H9 (cell line): ENCODE measurements at regions not wholly inside any gene's neighbourhood (a gene's known extent, or its start where the extent isn't known, plus 50 kb on each side); places are given as distances from the start of the nearest gene placed in this dataset.

Experiments
- DNase-seq: peaks from one replicate; pipeline ENCODE4 v3.0.0-alpha.2; 2017
- H2AFZ ChIP-seq: one replicate; pipeline ENCODE4 v1.6.1; 2013; ENCODE audit warnings: mild to moderate bottlenecking, low read length, control low read depth, moderate library complexity
- H2AK5ac ChIP-seq: 2 replicates; pipeline ENCODE4 v1.6.1; 2013; ENCODE audit warnings: low read length, control low read depth, mixed read lengths; ENCODE audit not compliant: insufficient read length
- H2BK120ac ChIP-seq: one replicate; pipeline ENCODE4 v1.6.1; 2013; ENCODE audit warnings: low read depth, mild to moderate bottlenecking, low read length, control low read depth, inconsistent platforms; ENCODE audit not compliant: poor library complexity, severe bottlenecking
- H2BK12ac ChIP-seq: 2 replicates; pipeline ENCODE4 v1.6.1; 2013; ENCODE audit warnings: low read length, control low read depth, mixed read lengths, low read depth; ENCODE audit not compliant: insufficient read length
- H2BK15ac ChIP-seq: 2 replicates; pipeline ENCODE4 v1.6.1; 2013; ENCODE audit warnings: low read depth, low read length, control low read depth
- H2BK20ac ChIP-seq: one replicate; pipeline ENCODE4 v1.6.1; 2013; ENCODE audit warnings: low read depth, mild to moderate bottlenecking, low read length, control low read depth, inconsistent platforms; ENCODE audit not compliant: poor library complexity, severe bottlenecking
- H2BK5ac ChIP-seq: 2 replicates; pipeline ENCODE4 v1.6.1; 2013; ENCODE audit warnings: low read length, control low read depth, mixed read lengths; ENCODE audit not compliant: insufficient read length
- H3K14ac ChIP-seq: 2 replicates; pipeline ENCODE4 v1.6.1; 2013; ENCODE audit warnings: low read length, control low read depth; ENCODE audit not compliant: insufficient read depth
- H3K18ac ChIP-seq: 2 replicates; pipeline ENCODE4 v1.6.1; 2013; ENCODE audit warnings: low read depth, mild to moderate bottlenecking, mixed read lengths, low read length, control low read depth; ENCODE audit not compliant: insufficient read length
- H3K23ac ChIP-seq: 2 replicates; pipeline ENCODE4 v1.6.1; 2013; ENCODE audit warnings: low read length, control low read depth, mixed read lengths, low read depth; ENCODE audit not compliant: insufficient read length
- H3K23me2 ChIP-seq: 2 replicates; pipeline ENCODE4 v1.6.1; 2013; ENCODE audit warnings: low read depth, mild to moderate bottlenecking, mixed read lengths, low read length, control low read depth; ENCODE audit not compliant: insufficient read length, poor library complexity, severe bottlenecking
- H3K27ac ChIP-seq: 2 replicates; pipeline ENCODE4 v1.5.1; 2013; ENCODE audit warnings: low read length, control low read depth, mixed read lengths, low read depth; ENCODE audit not compliant: insufficient read length
- H3K27me3 ChIP-seq: 2 replicates; pipeline ENCODE4 v1.6.1; 2013; ENCODE audit warnings: low read length, control low read depth, inconsistent platforms; ENCODE audit not compliant: insufficient read depth
- H3K4ac ChIP-seq: 2 replicates; pipeline ENCODE4 v1.6.1; 2013; ENCODE audit warnings: low read depth, mild to moderate bottlenecking, control low read depth, inconsistent platforms, low read length, moderate library complexity
- H3K4me1 ChIP-seq: 2 replicates; pipeline ENCODE4 v1.6.1; 2013; ENCODE audit warnings: low read length, control low read depth, inconsistent platforms; ENCODE audit not compliant: insufficient read depth
- H3K4me2 ChIP-seq: 2 replicates; pipeline ENCODE4 v1.6.1; 2013; ENCODE audit warnings: low read length, control low read depth, mixed read lengths; ENCODE audit not compliant: insufficient read length, insufficient read depth
- H3K56ac ChIP-seq: 2 replicates; pipeline ENCODE4 v1.6.1; 2013; ENCODE audit warnings: low read depth, mild to moderate bottlenecking, mixed read lengths, low read length, control low read depth; ENCODE audit not compliant: insufficient read length
- H3K79me1 ChIP-seq: 2 replicates; pipeline ENCODE4 v1.6.1; 2013; ENCODE audit warnings: low read depth, mild to moderate bottlenecking, moderate library complexity, low read length, control low read depth, inconsistent platforms; ENCODE audit not compliant: insufficient read depth, poor library complexity, severe bottlenecking
- H3K79me2 ChIP-seq: 2 replicates; pipeline ENCODE4 v1.6.1; 2013; ENCODE audit warnings: low read length, control low read depth, inconsistent platforms; ENCODE audit not compliant: insufficient read depth
- H3K9ac ChIP-seq: 2 replicates; pipeline ENCODE4 v1.6.1; 2013; ENCODE audit warnings: low read length, control low read depth, mixed read lengths; ENCODE audit not compliant: insufficient read length; ENCODE audit errors: extremely low read depth
- H3K9me3 ChIP-seq: one replicate; pipeline ENCODE4 v1.6.1; 2013; ENCODE audit warnings: low read depth, low read length, inconsistent platforms; ENCODE audit not compliant: control insufficient read depth
- H3T11ph ChIP-seq: one replicate; pipeline ENCODE4 v1.6.1; 2013; ENCODE audit warnings: mild to moderate bottlenecking, low read length, control low read depth, inconsistent platforms
- H4K20me1 ChIP-seq: one replicate; pipeline ENCODE4 v1.6.1; 2013; ENCODE audit not compliant: control insufficient read depth, insufficient read length, insufficient read depth
- H4K5ac ChIP-seq: 2 replicates; pipeline ENCODE4 v1.6.1; 2013; ENCODE audit warnings: low read depth, mild to moderate bottlenecking, mixed read lengths, low read length, control low read depth; ENCODE audit not compliant: insufficient read length
- H4K8ac ChIP-seq: replicated peaks from 2 replicates; pipeline ENCODE4 v1.6.1; 2013; ENCODE audit warnings: low read length, control low read depth, mixed read lengths, low read depth; ENCODE audit not compliant: insufficient read length
- H4K91ac ChIP-seq: 2 replicates; pipeline ENCODE4 v1.6.1; 2013; ENCODE audit warnings: low read depth, mild to moderate bottlenecking, moderate library complexity, mixed read lengths, low read length, control low read depth; ENCODE audit not compliant: insufficient read length
- H3K27ac Mint-ChIP-seq, 3 experiments: 2 replicates in 2 of 3; 3 replicates in 1 of 3; pipeline ENCODE4 v1.8.0; 2020 to 2021; ENCODE audit warnings: mixed read lengths in 3 of 3, mild to moderate bottlenecking in 1 of 3, moderate library complexity in 1 of 3
- H3K27me3 Mint-ChIP-seq: 2 replicates; pipeline ENCODE4 v1.8.0; 2021; ENCODE audit warnings: low read depth, mild to moderate bottlenecking, moderate library complexity, mixed read lengths
- H3K36me3 Mint-ChIP-seq, 3 experiments: 2 replicates in 2 of 3; 3 replicates in 1 of 3; pipeline ENCODE4 v1.8.0; 2020 to 2021; ENCODE audit warnings: low read depth in 3 of 3, mixed read lengths in 3 of 3; ENCODE audit not compliant: insufficient read depth in 1 of 3
- H3K4me1 Mint-ChIP-seq, 2 experiments: 2 replicates each; pipeline ENCODE4 v1.8.0; 2020; ENCODE audit warnings: mixed read lengths in 2 of 2
- H3K4me3 Mint-ChIP-seq, 2 experiments: 2 replicates in 1 of 2; 3 replicates in 1 of 2; pipeline ENCODE4 v1.8.0; 2020 to 2021; ENCODE audit warnings: mild to moderate bottlenecking in 2 of 2, mixed read lengths in 2 of 2, moderate library complexity in 1 of 2
- H3K9me3 Mint-ChIP-seq, 2 experiments: 2 replicates in 1 of 2; 3 replicates in 1 of 2; pipeline ENCODE4 v1.8.0; 2020; ENCODE audit warnings: mild to moderate bottlenecking in 2 of 2, mixed read lengths in 2 of 2, moderate library complexity in 1 of 2
- CTCF ChIP-seq: fragments of 200-600 bp; sonication (generic); conservative IDR thresholded peaks from 3 replicates; pipeline ENCODE4 v1.8.0; 2021; ENCODE audit warnings: antibody characterized with exemption, mild to moderate bottlenecking
- WGBS: extraction: QIAGEN DNeasy Blood & Tissue Kit; methylation state at CpG from one replicate; pipeline ENCODE4 v1.1.7; 2013; ENCODE audit warnings: missing lambda C conversion rate, low lambda C conversion rate, mixed read lengths; ENCODE audit not compliant: insufficient read length; ENCODE audit errors: extremely low coverage; 5-methylcytosine and 5-hydroxymethylcytosine counted together

- no peak overlapping the region for H3K14ac ChIP-seq
- H3K79me1 ChIP-seq, result no peaks in the 10 kb centered on the region
- Mint-ChIP-seq H3K27me3 (no peaks in the 10 kb centered on the region; the same call in 1 of the 2 replicates), H3K9me3 (no peaks in the 10 kb centered on the region; a peak in 1 of 5 replicates), H3K4me1 (peaks cover 37 to 38% of the 10 kb centered on the region in 2 experiments), H3K4me3 (no peak overlapping the region), H3K36me3 (no peaks in the 10 kb centered on the region), H3K27ac (no peak overlapping the region)
- no peaks in the 10 kb centered on the region for H3K9me3 ChIP-seq
- peaks cover 8% of the 10 kb centered on the region; the same call in 1 of the 2 replicates for H3K4me1 ChIP-seq
- no peak overlapping the region for H3K9ac ChIP-seq
- no CpG with 5 or more reads among the region's 2 CpGs for WGBS
- no peak for TF ChIP-seq CTCF
- H3K4me2 ChIP-seq, result no peak overlapping the region
- H4K91ac ChIP-seq, result no peak overlapping the region
- H4K8ac ChIP-seq, result no peak overlapping the region
- H3K18ac ChIP-seq, result no peak overlapping the region
- no peaks in the 10 kb centered on the region for H3K27me3 ChIP-seq
- no peak overlapping the region for H2AK5ac ChIP-seq
- no peak overlapping the region for H3T11ph ChIP-seq
- H2BK5ac ChIP-seq, result no peak overlapping the region
- no peak overlapping the region for H2BK120ac ChIP-seq
- H3K23ac ChIP-seq, result no peak overlapping the region
- H4K5ac ChIP-seq, result no peak overlapping the region
- H3K56ac ChIP-seq, result no peak overlapping the region
- no peaks in the 10 kb centered on the region for H3K23me2 ChIP-seq
- no peak overlapping the region for H3K4ac ChIP-seq
- no peaks in the 10 kb centered on the region for H3K79me2 ChIP-seq
- H4K20me1 ChIP-seq, result no peaks in the 10 kb centered on the region
- no peak overlapping the region for H2AFZ ChIP-seq
- H3K27ac ChIP-seq, result no peak overlapping the region
- DNase-seq, result no peak
- H2BK15ac ChIP-seq, result no peak overlapping the region
- no peak overlapping the region for H2BK12ac ChIP-seq
- no peak overlapping the region for H2BK20ac ChIP-seq
Observed at GRCh38 chr1:228992044-228992443, 256.8 kb downstream of the RHOU start.
